GM18858 (cell line): ENCODE measurements at regions not wholly inside any gene's neighbourhood (a gene's known extent, or its start where the extent isn't known, plus 50 kb on each side); places are given as distances from the start of the nearest gene placed in this dataset.

Experiments used
- ATAC-seq: cut with Tn5 transposase; IDR thresholded peaks from one replicate; pipeline ENCODE4 v1.9.1; 2021; ENCODE audit not compliant: unreplicated experiment

DNA sequence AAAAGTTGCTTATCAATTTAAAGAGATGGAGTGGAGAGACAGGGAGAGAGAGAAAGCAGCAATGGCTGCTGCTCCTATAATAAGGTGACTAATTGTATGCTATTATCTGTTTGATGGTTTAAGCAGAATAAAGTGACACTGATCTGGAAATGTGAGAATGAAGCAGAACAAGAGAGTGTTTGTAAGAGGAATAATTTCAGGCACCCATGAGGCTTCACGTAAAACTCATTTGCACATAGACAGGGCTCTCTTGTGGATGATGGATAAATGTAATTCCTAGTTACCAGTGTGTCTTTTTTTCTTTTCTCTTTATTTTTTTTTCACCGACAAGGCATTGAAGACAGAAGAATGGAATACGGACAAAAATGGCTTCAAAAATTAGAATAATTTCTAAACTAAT lies 228.8 kb upstream of the TYRP1 start:
- ATAC-seq = no peak

DNA sequence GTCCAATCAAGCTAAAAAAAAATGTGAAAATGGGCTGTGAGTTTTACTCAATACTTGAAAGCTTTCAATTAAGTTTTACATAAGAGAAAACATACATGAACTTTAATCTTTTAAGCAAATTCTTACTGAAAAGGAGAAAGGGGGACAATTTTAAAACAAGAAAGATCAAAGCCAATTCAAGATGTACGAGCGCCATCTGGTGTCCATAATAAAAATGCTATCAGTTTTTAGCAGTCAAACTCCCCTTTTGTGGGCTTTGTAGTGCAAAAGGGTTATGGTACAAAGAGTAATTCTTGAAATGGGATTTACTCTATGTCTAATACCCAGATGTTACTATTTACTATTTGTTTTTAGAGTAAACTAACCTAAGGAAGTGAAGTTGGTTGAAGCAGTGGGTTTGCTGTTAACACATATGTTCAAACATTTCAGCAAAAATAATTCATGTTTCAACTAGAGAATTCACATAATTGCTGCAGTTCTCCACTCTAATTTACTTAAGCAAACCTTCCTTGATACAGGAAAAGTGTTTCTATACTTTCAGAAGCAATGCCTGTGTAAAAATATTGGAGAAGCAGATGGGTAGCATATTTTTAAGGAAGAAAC lies 228.2 kb upstream of the TYRP1 start:
- no peak for ATAC-seq

DNA sequence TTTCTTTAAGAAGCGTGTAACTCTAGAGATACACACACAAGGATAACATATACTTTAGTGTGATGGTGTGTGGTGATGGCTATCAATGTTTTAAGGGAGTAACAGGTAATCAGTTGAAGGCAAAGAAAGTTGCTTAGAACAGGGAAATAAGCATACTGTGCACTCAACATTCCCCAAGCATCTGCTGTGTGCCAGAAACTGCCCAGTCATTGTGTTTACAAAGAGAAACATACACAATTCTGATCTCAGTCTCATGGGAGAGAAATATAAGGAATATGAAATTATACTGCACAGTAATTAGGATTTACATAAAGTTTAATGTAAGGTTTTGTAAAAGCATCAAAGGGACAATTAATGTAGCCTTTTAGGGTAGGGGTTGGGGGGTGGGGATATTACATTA lies 224.1 kb upstream of the TYRP1 start:
- ATAC-seq = no peak

DNA sequence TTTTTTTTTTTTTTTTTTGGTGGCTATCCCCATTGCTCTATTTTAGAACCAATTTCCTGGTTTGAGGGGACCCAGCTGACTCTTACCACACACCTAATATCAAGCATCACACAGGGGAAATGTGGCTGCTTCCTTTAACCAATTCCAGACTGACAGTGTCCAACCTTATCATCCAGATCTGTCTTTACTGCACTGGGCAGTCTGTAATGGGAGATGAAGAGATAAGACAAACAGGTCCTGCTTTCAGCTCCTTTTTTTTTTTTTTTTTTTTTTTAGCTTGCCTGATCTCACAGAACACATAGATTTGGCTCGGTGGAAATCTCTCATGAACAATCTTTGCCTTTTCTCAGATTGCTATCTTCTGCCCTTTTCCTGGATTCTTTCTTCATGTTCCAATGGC lies 198.8 kb upstream of the TYRP1 start:
- ATAC-seq = no peak

DNA sequence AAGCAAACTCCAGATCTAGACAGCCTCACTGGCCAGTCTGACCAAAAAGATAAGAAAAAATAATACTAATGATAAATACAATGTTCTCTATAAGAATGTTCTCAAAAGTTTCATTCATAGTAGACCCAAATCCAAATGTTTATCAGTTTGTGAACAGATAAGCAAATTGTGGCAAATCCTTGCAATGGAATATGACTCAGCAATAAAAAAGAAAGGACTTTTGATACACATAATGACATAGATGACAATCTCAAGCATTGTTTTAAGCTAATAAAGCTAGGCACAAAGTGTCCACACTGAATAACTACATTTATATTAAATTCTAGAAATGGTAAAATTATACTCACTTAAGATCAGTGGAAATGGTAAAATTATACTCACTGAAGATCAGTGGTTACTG lies 195.4 kb upstream of the TYRP1 start:
- ATAC-seq = no peak

DNA sequence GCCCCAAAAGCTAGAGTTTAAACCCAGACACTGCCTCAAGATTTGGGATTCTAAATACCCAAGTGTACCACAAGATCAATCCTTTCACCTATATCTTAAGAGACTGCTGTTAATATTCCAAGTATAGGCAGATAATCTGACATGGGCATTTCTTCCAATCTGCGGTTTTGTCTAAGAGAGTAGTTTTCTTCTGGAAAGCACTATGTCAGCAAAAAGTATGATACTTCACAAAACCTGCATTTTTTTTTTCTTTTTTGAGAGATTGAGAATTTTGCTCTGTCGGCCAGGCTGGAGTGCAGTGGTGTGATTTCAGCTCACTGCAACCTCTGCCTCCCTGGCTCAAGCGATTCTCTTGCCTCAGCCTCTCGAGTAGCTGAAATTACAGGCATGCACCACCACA lies 190.7 kb upstream of the TYRP1 start:
- no peak for ATAC-seq

DNA sequence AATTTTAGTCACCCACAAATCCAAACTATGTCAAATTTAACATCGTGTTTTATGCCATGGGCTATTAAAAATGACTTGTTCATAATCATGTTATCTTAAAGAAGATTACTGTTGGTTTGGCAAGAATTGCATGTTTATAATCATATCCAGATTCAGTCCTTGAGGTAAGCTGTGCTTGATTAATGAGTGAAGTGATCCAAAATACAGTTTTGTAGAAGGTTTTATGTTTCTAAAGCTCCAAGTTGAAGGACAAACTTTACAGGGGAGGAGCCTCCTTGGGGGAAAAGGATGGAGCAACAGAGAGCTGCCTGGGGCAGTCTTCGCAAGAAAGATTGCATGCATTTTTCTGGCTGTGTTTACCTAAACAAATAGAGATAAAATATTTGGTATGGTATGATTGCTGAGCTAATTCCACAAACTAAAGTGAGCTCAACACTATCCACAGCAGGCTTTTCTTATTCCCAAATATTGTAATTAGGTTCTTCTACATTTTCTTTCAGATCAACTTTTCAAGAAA lies 189.5 kb upstream of the TYRP1 start:
- ATAC-seq = no peak

DNA sequence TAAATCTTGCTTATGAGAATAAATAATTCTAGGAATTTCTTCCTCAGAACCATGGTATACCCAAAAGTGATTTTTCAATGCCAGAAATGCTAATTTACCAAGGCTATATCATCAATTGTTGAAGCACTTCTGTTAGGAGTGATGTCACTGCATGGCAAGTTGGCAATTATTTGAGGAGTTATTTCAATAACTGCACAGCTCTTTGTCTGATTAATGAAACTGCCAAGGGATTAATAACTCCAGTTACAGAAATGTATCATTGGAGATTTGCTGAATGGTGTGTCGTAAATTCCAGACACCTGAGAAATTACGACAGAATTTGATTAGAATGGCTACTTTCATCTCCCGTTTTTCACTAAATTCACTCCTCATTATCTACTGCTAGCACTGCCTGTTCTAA lies 182.6 kb upstream of the TYRP1 start:
- no peak for ATAC-seq

DNA sequence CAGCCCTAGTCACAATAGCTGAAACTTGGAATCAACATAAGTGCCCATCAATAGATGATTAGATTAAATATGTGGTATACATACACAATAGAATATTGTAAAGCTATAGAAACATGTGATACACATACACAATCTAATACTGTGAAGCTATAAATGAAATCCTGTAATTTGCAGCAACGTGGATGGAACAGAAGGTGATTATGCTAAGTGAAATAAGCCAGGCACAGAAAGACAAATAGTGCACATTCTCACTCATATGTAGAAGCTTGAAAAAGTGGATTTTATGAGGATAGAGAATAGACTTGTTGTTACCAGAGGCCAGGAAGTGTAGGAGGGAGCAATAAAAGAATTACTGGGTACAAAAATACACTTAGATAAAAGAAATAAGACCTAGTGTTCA lies 181.5 kb upstream of the TYRP1 start:
- ATAC-seq = no peak

DNA sequence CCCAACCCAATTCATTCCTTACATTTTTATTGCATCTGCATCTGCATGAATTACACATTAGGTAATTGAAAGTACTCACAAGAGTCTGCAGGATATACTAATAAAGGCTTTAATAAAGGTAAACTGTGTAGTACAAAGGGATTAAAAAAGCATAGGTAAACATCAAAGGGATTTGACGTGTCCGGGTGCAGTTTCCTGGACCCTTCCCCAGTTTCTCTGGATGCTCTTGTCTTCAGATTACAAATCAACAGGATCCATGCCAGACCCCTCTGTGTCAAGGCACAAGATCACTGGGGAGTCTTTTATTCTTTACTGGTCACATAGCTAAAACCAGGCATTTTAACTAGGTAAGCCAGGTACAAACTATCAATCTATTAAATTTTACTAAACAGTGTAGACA lies 177.2 kb upstream of the TYRP1 start:
- no peak for ATAC-seq

DNA sequence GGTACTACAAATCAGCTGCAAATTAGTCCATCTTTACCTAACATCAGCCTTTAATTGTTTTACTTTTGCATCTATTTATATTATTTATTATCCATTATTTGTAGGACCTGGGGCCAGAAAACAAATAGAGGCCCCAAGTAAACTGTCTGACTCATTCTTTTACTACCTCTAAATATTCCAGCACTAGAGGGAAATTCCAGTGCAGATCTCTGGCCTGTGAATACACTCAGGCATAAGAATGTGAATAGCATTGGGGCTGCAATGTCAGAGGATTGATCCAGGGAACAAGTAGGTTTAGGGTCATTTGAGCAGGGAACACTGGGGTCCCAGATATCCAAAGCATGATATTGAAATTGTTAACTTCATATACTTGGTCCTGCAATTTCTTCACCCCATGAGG lies 176.6 kb upstream of the TYRP1 start:
- ATAC-seq = no peak

DNA sequence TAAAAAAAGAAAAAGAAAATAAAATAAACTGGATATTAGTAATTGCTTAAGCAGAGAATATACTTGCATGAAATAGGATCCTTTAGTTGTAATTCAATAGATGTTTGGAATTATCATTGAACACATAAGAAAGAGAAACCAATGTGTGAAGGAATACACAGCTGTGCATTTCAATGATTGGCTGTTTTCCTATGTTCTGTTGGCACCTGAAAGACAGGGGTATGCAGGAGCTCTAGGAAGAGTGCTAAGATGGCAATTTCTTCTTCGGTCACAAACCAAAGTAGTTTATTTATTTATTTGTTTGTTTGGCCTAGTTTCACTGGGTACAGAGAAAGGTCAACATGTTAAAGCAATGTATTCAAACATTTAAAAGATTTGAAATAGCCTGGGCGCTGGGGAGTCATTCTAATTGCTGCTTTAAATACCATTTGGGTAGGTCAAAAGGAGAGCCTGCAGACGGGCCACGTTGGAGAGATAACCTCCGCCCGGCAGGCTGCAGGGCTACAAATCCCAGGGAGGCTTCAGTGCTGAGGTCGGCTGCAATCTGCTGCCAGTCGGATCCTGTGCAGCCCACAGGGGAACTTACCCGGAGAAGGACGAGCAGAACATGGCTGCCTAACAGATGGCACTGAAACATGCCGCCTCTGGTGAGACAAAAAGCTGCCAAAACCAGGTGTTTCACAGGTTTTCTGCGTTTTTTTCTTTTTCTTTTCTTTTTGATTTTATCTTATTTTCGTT lies 154.2 kb upstream of the TYRP1 start:
- no peak for ATAC-seq

DNA sequence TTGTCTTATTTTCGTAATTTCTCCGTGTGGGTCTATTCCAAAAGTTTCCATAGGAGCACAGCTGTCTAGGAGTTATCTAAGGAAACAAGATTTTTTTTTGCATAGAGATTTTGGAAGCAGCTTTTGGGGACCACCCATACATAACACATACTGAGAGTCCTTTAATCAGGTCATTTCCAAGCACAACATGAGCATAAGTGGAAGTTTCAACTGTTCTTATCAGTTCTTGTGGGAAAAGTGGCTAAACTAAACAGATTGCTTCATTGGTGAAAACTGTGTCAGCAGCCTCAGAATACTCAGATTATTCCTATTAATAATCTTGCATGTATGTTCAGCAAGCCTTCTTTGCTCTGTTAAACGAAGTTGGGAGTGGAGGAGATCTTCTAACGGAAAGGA lies 153.6 kb upstream of the TYRP1 start:
- ATAC-seq = no peak

DNA sequence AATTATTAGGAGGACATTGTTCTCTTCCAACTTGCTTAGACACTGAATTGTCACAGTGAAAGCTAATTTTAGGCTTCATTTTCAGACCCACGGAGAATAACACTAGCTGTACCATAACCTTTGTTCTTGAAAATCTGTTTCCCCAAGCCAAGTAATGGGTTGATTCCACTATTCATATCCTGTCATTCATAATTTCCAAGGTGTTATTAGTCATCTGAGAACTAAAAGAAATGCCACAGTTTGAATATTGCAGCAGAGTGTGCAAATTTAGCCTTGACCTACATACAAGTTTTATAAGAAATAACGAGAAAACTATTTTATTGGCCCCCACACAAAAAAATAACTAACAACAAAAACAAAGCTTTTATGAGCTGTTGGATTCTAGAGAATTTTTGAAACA lies 148.5 kb upstream of the TYRP1 start:
- no peak for ATAC-seq

DNA sequence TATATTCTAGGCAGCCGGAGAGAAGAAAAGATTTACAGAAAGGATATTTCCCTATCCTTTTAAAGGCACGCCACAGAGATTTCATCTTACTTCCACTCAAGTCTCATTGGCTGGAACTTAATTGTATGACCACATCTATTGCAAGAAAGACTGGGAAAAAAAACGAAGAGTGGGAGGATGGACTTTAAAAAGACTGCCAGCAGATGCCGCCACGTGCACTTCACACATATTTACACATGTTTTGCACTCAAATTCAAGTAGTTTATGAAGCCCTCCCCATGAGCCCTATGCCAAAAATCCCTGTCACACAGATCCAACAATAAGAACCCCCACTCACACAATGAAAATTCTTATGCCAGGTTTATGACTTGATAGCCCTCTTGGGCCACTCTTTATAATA lies 138.5 kb upstream of the TYRP1 start:
- no peak for ATAC-seq

DNA sequence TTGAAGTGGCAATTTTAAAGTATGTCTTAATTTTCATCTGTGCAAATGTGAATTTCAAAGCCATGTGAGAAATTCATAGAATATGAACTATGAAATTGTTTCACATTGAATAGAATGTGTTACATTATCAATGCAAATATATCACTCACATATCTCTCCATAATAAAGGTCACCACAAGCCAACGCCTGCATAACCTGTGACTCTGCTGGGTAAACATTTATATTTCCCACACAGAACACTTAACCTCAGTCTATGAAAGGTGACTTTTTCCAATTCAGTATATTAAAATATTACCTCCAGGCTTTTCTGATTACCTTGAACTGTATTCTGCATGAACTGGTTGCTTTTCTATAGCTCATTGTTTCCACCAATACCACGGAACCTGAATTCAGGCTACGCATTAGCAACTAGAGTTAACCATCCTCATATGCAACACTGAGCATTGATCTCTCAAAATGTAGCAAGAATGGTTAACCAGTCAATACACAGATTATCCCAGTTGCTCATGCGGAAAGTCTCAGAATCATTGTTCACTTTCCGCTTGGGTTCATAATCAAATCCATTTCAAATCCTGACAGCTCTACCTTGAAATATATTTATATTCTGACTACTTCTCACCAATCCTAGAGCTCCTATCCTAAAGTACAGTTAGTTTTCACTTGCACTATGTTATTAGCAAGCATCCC lies 126.6 kb upstream of the TYRP1 start:
- no peak for ATAC-seq

DNA sequence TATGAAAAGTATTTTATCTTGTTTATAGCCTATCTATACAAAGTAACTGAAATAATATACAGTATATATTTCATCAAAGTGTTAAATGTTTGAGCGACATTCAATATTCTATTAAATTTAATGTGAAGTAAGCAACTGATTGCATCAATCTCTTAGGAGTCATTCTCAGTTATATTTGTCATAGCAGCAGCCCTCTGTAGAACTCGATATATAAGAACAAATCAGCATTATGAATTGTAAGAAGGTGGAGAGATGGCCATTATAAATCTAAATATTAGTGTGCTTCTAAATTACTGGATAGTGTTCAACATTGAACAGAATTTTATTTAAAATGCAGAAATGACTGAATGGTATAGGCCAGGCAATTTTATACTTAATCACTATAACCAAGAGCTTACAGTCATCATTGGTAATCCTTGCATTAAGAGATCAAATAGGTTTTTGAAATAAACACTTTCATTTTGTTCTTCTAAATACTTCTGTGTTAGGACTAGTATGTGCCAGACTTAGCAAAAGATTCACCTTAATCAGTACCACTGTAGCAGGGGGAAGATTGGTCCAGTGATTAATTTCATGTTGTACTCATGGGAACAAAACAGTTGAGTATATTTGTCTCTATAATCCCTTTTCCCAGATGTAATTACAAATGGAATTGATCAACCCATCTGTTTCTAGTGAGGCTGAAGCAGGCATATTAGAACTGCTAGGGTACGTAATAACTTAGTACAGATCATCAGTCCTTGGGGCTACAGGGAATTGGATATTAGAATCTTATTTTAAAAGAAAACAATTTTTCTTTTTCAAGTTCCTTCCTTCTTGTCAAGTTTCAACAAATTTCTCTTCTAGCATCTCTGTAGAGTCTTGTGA lies 108.3 kb upstream of the TYRP1 start:
- ATAC-seq = no peak

DNA sequence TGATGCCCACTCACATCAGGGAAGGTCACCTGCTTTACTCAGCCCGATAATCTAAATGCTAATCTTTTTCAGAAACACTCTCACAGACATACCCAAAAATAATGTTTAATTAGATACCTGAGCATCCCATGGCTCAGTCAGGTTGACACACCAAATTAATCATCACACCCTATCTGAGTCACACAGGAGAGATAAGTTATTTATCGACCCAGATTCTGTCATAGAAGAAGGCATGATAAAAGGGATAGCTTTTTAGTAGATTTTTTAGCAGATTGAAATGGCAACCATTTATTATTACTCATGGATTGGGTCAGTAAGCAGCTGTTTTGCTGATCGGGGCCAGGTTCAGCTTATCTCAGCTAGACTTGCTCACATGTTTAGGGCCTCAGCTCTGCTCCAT lies 97.8 kb upstream of the TYRP1 start:
- ATAC-seq = no peak

DNA sequence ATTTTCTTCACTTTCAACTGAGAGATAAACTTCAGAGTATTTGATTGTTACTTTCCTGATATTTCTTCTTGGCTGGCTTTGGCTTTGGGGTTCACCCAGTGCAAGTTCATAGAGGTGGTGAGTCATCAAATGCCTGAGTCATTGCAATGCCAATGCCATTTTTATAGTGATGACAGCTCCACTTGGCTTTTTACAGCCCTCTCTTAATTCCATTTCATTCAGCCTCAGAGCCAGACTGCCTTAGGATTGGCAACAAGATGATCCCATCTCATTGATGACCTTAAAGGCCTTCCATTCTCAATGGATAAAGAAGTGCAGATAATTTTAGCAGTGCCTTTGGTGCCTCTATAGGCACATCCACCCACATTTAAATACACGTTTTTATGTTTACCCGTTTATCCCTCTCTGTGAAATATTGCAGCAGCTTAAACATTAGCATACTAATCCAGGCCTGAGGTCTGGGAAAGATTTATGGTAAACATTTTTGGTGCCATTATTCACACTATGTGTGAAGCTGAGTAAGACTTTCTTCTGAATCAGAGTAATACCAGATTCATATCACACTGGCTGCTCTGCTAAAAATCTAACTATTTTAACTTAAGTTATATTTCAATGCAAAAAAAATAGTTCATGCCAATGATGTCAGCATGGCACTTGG lies 88.9 kb upstream of the TYRP1 start:
- ATAC-seq = no peak

DNA sequence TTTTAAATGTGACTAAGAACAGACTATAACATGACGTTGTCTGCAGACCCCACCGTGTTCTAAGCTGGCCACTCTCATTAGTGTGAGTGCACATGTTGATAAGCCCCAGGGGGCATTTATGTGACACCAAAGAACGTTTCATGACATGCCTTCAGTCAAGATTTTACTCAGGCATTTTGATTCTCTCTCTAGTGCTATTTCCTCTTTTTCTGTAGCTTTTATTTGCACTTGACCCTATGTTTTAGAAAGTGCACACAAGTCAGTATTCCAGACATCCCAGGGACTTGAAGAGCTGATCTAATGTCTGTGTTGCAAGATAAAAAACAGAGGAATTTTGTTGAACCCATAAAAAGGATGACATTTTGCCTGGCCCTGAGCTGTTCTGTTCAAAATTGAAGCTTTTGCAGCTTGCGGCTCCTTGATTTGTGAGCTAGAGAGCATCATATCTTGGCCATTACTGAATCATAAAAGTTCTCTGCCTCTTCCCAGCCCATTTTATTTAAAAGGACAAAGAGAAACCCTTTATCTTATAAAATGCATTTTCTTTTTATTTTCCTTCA lies 80.9 kb upstream of the TYRP1 start:
- no peak for ATAC-seq

DNA sequence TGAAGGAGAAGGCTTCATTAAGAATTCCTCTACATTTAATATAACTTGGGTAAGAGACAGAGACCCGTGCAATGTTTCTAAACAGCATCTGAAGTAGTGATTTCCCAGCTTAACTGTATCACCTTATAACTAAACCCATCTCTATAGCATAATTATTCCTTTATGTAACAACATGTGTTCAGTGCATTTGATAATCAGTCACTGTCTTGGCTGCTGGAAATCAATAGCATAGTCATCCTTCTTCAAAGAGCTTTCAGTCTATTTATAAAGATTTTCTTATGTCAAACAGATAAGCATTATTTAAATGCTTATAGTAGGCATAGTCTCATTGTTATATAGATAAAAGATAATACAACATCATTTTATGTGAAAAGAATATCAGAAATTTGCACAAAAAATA lies 80.1 kb upstream of the TYRP1 start:
- ATAC-seq = no peak
